Sigmoid colon (tissue), 6 donors: ENCODE measurements at regions not wholly inside any gene's neighbourhood (a gene's known extent, or its start where the extent isn't known, plus 50 kb on each side); places are given as distances from the start of the nearest gene placed in this dataset.

Experiments used
- DNase-seq: peaks from one replicate; pipeline ENCODE4 v3.0.0-alpha.2; 2019
- H3K27ac ChIP-seq, 4 donors: fragments of 200-600 bp; sonication (generic); one replicate each; pipeline ENCODE4 v1.5.1; 2016 to 2019; ENCODE audit warnings: mild to moderate bottlenecking in 1 of 4
- H3K27me3 ChIP-seq, 3 donors: fragments of 200-600 bp; sonication (generic); one replicate each; pipeline ENCODE4 v1.5.1; 2019; ENCODE audit warnings: mild to moderate bottlenecking in 1 of 3
- H3K36me3 ChIP-seq, 4 donors: fragments of 200-600 bp; sonication (generic); one replicate each; pipeline ENCODE4 v1.5.1; 2016 to 2019
- H3K4me1 ChIP-seq, 4 donors: fragments of 200-600 bp; sonication (generic); one replicate each; pipeline ENCODE4 v1.5.1; 2017 to 2019
- H3K4me3 ChIP-seq, 4 donors: fragments of 200-600 bp; sonication (generic); one replicate each; pipeline ENCODE4 v1.5.1; 2017 to 2019; ENCODE audit warnings: mild to moderate bottlenecking in 2 of 4, moderate library complexity in 1 of 4
- H3K9me3 ChIP-seq, 4 donors: fragments of 200-600 bp in 3 of 4; sonication (generic) in 3 of 4; one replicate each; pipeline versions ENCODE4 v1.5.1 to v1.6.1; 2013 to 2019
- CTCF ChIP-seq, 4 experiments: fragments of 450-650 bp in 3 of 4; fragments of 200-600 bp in 1 of 4; IDR thresholded peaks; one replicate each; pipeline ENCODE4 v1.5.1; 2016 to 2019; ENCODE audit warnings: antibody characterized with exemption in 4 of 4, mild to moderate bottlenecking in 3 of 4, moderate library complexity in 2 of 4
- EP300 ChIP-seq, 4 donors: sonication (generic); formaldehyde crosslinking; IDR thresholded peaks; one replicate each; pipeline ENCODE4 v1.6.1; 2017; ENCODE audit warnings: antibody characterized with exemption in 4 of 4
- POLR2A ChIP-seq, 2 donors: fragments of 450-650 bp; IDR thresholded peaks; one replicate each; pipeline ENCODE4 v1.6.1; 2016; ENCODE audit warnings: antibody characterized with exemption in 2 of 2, mild to moderate bottlenecking in 2 of 2, moderate library complexity in 2 of 2
- POLR2AphosphoS5 ChIP-seq, 4 donors: sonication (generic); formaldehyde crosslinking; IDR thresholded peaks; one replicate each; pipeline ENCODE4 v1.6.1; 2017; ENCODE audit warnings: antibody characterized with exemption in 4 of 4
- WGBS, 2 donors: extraction: QIAGEN DNeasy Blood & Tissue Kit; methylation state at CpG; one replicate each; pipeline ENCODE4 v1.1.7; 2013; 5-methylcytosine and 5-hydroxymethylcytosine counted together
- intact Hi-C: fragments of 100-400 bp; cut with DNase I; formaldehyde crosslinking; loops from one replicate; pipeline ENCODE4 v1.15.1; 2023
- donor health status: healthy with polysubstance abuse.
- donor health status: healthy.

- H3K27ac ChIP-seq = no peak overlapping the region
- 92 to 98% methylated on average over 5 of the region's 5 CpGs for WGBS, 2 donors
- intact Hi-C loops = no loop called here
These were observed 279.5 kb upstream of the PKN2 start for GRCh38 chr1:88404582-88404981.

GRCh38 chr1:88407248-88407647 lies 276.8 kb upstream of the PKN2 start:
- H3K9me3 ChIP-seq = peaks cover 0 to 4% (median 2%) of the 10 kb centered on the region in 4 donors
- no peak overlapping the region for H3K4me3 ChIP-seq
- H3K36me3 ChIP-seq = no peaks in the 10 kb centered on the region
- H3K27ac ChIP-seq = no peak overlapping the region
- no peaks in the 10 kb centered on the region for H3K27me3 ChIP-seq
- DNase-seq = no peak
- intact Hi-C loops = no loop called here
- TF ChIP-seq POLR2AphosphoS5 (IDR thresholded peaks at IDR 0.05) (no peak), POLR2A (IDR thresholded peaks at IDR 0.05) (no peak), EP300 (IDR thresholded peaks at IDR 0.05) (no peak), CTCF (IDR thresholded peaks at IDR 0.05) (no peak)
- WGBS, 2 donors = 91 to 93% methylated on average over 3 of the region's 3 CpGs
- no peaks in the 10 kb centered on the region for H3K4me1 ChIP-seq

More at GRCh38 chr1:88404582-88404981, 279.5 kb upstream of the PKN2 start:
- no peaks in the 10 kb centered on the region for H3K27me3 ChIP-seq
- H3K36me3 ChIP-seq = no peaks in the 10 kb centered on the region
- DNase-seq = no peak
- H3K4me3 ChIP-seq = no peak overlapping the region
- H3K4me1 ChIP-seq = no peaks in the 10 kb centered on the region
- peaks cover 0 to 4% (median 2%) of the 10 kb centered on the region in 4 donors for H3K9me3 ChIP-seq
- no peak for TF ChIP-seq EP300 (IDR thresholded peaks at IDR 0.05)
- no peak for TF ChIP-seq POLR2A (IDR thresholded peaks at IDR 0.05)
- TF ChIP-seq CTCF (IDR thresholded peaks at IDR 0.05) = no peak
- TF ChIP-seq POLR2AphosphoS5 (IDR thresholded peaks at IDR 0.05) = no peak

- peaks cover 0 to 10% (median 4%) of the 10 kb centered on the region in 4 donors for H3K9me3 ChIP-seq
- no peak overlapping the region for H3K4me3 ChIP-seq
- no peaks in the 10 kb centered on the region for H3K27me3 ChIP-seq
- intact Hi-C loops = no loop called here
- DNase-seq = no peak
- WGBS, 2 donors = 92 to 98% methylated on average over 1 of the region's 1 CpG
- H3K36me3 ChIP-seq = no peaks in the 10 kb centered on the region
- H3K4me1 ChIP-seq = no peaks in the 10 kb centered on the region
- no peak overlapping the region for H3K27ac ChIP-seq
- TF ChIP-seq EP300 (IDR thresholded peaks at IDR 0.05) = no peak
- no peak for TF ChIP-seq POLR2AphosphoS5 (IDR thresholded peaks at IDR 0.05)
- TF ChIP-seq POLR2A (IDR thresholded peaks at IDR 0.05) = no peak
- no peak for TF ChIP-seq CTCF (IDR thresholded peaks at IDR 0.05)
These were observed 262.1 kb upstream of the PKN2 start for GRCh38 chr1:88421997-88422396.

GRCh38 chr1:88433556-88433955 lies 250.5 kb upstream of the PKN2 start:
- TF ChIP-seq CTCF (IDR thresholded peaks at IDR 0.05) = no peak
- no peak for TF ChIP-seq EP300 (IDR thresholded peaks at IDR 0.05)
- no peak for TF ChIP-seq POLR2A (IDR thresholded peaks at IDR 0.05)
- TF ChIP-seq POLR2AphosphoS5 (IDR thresholded peaks at IDR 0.05) = no peak
- H3K27ac ChIP-seq = no peak overlapping the region
- H3K27me3 ChIP-seq = no peaks in the 10 kb centered on the region
- intact Hi-C loops = no loop called here
- no peaks in the 10 kb centered on the region for H3K36me3 ChIP-seq
- peaks cover 0 to 10% (median 2%) of the 10 kb centered on the region in 4 donors for H3K9me3 ChIP-seq
- WGBS, 2 donors = 93 to 96% methylated on average over 1 of the region's 1 CpG
- no peak for DNase-seq
- H3K4me1 ChIP-seq = no peaks in the 10 kb centered on the region
- H3K4me3 ChIP-seq = no peak overlapping the region

GRCh38 chr1:88434836-88435235 lies 249.2 kb upstream of the PKN2 start:
- Histone ChIP-seq H3K9me3 (peaks cover 0 to 10% (median 2%) of the 10 kb centered on the region in 4 donors), H3K27me3 (no peaks in the 10 kb centered on the region), H3K4me3 (no peak overlapping the region), H3K36me3 (no peaks in the 10 kb centered on the region), H3K27ac (no peak overlapping the region), H3K4me1 (no peaks in the 10 kb centered on the region)
- intact Hi-C loops = no loop called here
- DNase-seq = no peak
- TF ChIP-seq POLR2A (IDR thresholded peaks at IDR 0.05) (no peak), POLR2AphosphoS5 (IDR thresholded peaks at IDR 0.05) (no peak), CTCF (IDR thresholded peaks at IDR 0.05) (no peak), EP300 (IDR thresholded peaks at IDR 0.05) (no peak)
